ENCODE measurements at regions not wholly inside any gene's neighbourhood (a gene's known extent, or its start where the extent isn't known, plus 50 kb on each side); places are given as distances from the start of the nearest gene placed in this dataset.

DNA sequence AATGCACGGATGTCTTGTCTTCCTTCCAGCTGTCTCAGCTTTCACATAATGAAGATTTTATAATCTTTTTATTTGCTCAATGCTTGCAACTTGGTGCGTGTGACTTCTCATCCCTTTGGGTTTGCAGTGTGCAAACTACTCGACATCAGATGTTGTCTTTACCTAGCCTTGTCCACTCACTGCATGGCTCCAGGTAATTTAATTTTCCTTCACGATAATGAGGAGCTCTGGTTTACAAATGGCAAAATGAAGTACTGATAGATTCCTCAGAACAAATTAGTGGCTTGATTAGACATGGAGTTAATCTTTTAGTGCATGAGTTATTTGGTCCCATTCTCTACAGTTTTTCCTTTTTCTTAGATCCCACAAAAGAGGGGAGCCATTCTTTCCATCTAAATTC lies 603.0 kb downstream of the CCDC171 start:
- ChIA-PET CTCF (ENCODE audit: unreplicated experiment) (no interaction called here), POLR2A (interaction anchor here (0.6 kb wide), 1 partner anchor 367 kb away, joined by 3 read pairs; no protein-coding TSS in a partner anchor)
- Histone ChIP-seq H3K36me3 (ENCODE audit: insufficient read depth, low read length) (no peaks in the 10 kb centered on the region), H2AFZ (ENCODE audit: low read length) (no peak overlapping the region), H3K79me2 (ENCODE audit: insufficient read depth, low read depth, low read length) (no peaks in the 10 kb centered on the region), H3K27ac (ENCODE audit: low read depth, low read length, poor library complexity, severe bottlenecking) (no peak overlapping the region), H3K9me3 (ENCODE audit: low read length) (no peaks in the 10 kb centered on the region), H3K4me3 (ENCODE audit: low read depth, low read length, poor library complexity, severe bottlenecking) (no peak overlapping the region), H3K4me1 (ENCODE audit: insufficient read depth, low read length, poor library complexity, severe bottlenecking) (no peaks in the 10 kb centered on the region), H3K4me2 (ENCODE audit: low read length) (no peak overlapping the region), H3K9me2 (ENCODE audit: insufficient read depth, low read length) (no peaks in the 10 kb centered on the region), H4K20me1 (ENCODE audit: insufficient read depth, low read length) (no peaks in the 10 kb centered on the region)
- intact Hi-C loops (cut with micrococcal nuclease; ENCODE audit: unreplicated experiment), result no loop called here
- TF ChIP-seq, protein P1, sequence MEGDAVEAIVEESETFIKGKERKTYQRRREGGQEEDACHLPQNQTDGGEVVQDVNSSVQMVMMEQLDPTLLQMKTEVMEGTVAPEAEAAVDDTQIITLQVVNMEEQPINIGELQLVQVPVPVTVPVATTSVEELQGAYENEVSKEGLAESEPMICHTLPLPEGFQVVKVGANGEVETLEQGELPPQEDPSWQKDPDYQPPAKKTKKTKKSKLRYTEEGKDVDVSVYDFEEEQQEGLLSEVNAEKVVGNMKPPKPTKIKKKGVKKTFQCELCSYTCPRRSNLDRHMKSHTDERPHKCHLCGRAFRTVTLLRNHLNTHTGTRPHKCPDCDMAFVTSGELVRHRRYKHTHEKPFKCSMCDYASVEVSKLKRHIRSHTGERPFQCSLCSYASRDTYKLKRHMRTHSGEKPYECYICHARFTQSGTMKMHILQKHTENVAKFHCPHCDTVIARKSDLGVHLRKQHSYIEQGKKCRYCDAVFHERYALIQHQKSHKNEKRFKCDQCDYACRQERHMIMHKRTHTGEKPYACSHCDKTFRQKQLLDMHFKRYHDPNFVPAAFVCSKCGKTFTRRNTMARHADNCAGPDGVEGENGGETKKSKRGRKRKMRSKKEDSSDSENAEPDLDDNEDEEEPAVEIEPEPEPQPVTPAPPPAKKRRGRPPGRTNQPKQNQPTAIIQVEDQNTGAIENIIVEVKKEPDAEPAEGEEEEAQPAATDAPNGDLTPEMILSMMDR (conservative IDR thresholded peaks at IDR 0.05; ENCODE audit: low read length), result no peak
- TF ChIP-seq EZH2phosphoT487 (IDR thresholded peaks at IDR 0.05; ENCODE audit: borderline replicate concordance, low read depth, low read length), result no peak
- no TSS peak for BruUV-seq (replicated peaks)
- DNase-seq (ENCODE audit: low spot score), result no peak

DNA sequence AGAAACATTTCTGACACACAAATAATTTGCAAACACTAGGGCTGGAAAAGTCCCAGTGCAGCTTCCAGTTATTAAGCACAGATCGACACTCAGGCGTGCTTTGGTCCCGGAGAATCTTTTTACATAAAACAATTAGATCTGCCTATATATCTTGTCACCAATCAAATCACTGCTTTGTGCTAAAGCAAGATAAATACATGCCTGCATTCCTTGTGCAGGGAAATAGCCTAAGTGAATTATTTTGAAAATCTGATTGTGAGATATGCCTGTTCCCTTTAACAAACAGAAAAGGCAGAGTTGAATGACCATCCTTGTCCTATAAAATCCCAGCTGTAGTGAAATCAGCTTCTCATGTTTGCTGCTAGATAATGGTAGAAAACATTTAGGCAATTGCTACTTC lies 604.4 kb downstream of the CCDC171 start:
- no peak for TF ChIP-seq EZH2phosphoT487 (IDR thresholded peaks at IDR 0.05; ENCODE audit: borderline replicate concordance, low read depth, low read length)
- TF ChIP-seq, protein P1 (conservative IDR thresholded peaks at IDR 0.05; ENCODE audit: low read length), result no peak
- POLR2A ChIA-PET, result no interaction called here
- intact Hi-C loops (cut with micrococcal nuclease; ENCODE audit: unreplicated experiment), result no loop called here
- Histone ChIP-seq H3K79me2 (ENCODE audit: insufficient read depth, low read depth, low read length) (no peaks in the 10 kb centered on the region), H3K36me3 (ENCODE audit: insufficient read depth, low read length) (no peaks in the 10 kb centered on the region), H2AFZ (ENCODE audit: low read length) (no peak overlapping the region), H4K20me1 (ENCODE audit: insufficient read depth, low read length) (no peaks in the 10 kb centered on the region), H3K9me2 (ENCODE audit: insufficient read depth, low read length) (no peaks in the 10 kb centered on the region), H3K4me3 (ENCODE audit: low read depth, low read length, poor library complexity, severe bottlenecking) (no peak overlapping the region), H3K4me1 (ENCODE audit: insufficient read depth, low read length, poor library complexity, severe bottlenecking) (no peaks in the 10 kb centered on the region), H3K9me3 (ENCODE audit: low read length) (no peaks in the 10 kb centered on the region), H3K4me2 (ENCODE audit: low read length) (no peak overlapping the region), H3K27ac (ENCODE audit: low read depth, low read length, poor library complexity, severe bottlenecking) (no peak overlapping the region)
- BruUV-seq (replicated peaks), result no TSS peak
- no peak for DNase-seq (ENCODE audit: low spot score)
- CTCF ChIA-PET (ENCODE audit: unreplicated experiment), result no interaction called here

DNA sequence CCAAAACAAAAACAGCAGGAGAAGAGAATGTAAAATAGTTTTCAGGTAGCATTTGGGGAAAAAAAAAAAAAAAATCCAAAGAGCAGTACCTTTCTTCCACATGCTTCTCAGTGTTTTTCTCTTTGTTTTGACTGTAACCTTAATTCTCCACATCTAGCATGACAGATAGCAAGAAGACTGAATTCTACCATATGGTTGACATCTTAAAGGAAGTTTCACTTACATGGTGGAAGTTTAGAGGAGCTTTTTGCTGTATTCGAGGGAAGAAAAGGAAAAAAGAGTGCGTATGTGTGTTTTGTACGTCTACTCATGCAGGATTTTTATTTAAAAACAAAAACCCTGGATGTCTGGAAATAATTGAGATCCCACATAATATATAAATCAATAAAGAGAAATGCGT lies 604.8 kb downstream of the CCDC171 start:
- Histone ChIP-seq H3K27ac (ENCODE audit: low read depth, low read length, poor library complexity, severe bottlenecking) (no peak overlapping the region), H2AFZ (ENCODE audit: low read length) (no peak overlapping the region), H3K4me2 (ENCODE audit: low read length) (no peak overlapping the region), H3K79me2 (ENCODE audit: insufficient read depth, low read depth, low read length) (no peaks in the 10 kb centered on the region), H3K9me2 (ENCODE audit: insufficient read depth, low read length) (no peaks in the 10 kb centered on the region), H3K36me3 (ENCODE audit: insufficient read depth, low read length) (no peaks in the 10 kb centered on the region), H3K4me3 (ENCODE audit: low read depth, low read length, poor library complexity, severe bottlenecking) (no peak overlapping the region), H3K4me1 (ENCODE audit: insufficient read depth, low read length, poor library complexity, severe bottlenecking) (no peaks in the 10 kb centered on the region), H4K20me1 (ENCODE audit: insufficient read depth, low read length) (no peaks in the 10 kb centered on the region), H3K9me3 (ENCODE audit: low read length) (no peaks in the 10 kb centered on the region)
- no peak for DNase-seq (ENCODE audit: low spot score)
- CTCF ChIA-PET (ENCODE audit: unreplicated experiment), result no interaction called here
- POLR2A ChIA-PET, result no interaction called here
- BruUV-seq (replicated peaks), result no TSS peak
- intact Hi-C loops (cut with micrococcal nuclease; ENCODE audit: unreplicated experiment), result no loop called here
- TF ChIP-seq, protein P1 (conservative IDR thresholded peaks at IDR 0.05; ENCODE audit: low read length), result no peak
- TF ChIP-seq EZH2phosphoT487 (IDR thresholded peaks at IDR 0.05; ENCODE audit: borderline replicate concordance, low read depth, low read length), result no peak
